WTC11 (cell line): ENCODE measurements at regions not wholly inside any gene's neighbourhood (a gene's known extent, or its start where the extent isn't known, plus 50 kb on each side); places are given as distances from the start of the nearest gene placed in this dataset.

Experiments used
- ATAC-seq: fragments of 200-7000 bp; cut with Tn5 transposase; 2 replicates; pipeline ENCODE4 v1.10.0; 2021; ENCODE audit warnings: mild to moderate bottlenecking, moderate library complexity
- CTCF ChIA-PET: fragments of 300-600 bp; sonication (Branson Sonifier 250); formaldehyde crosslinking; loops from one replicate; lab custom pipeline; 2021; ENCODE audit warnings: antibody characterized with exemption; lab: Charles Lee
- POLR2A ChIA-PET: fragments of 350-600 bp; sonication (Branson Sonifier 250); formaldehyde crosslinking; loops from one replicate; lab custom pipeline; 2021; ENCODE audit warnings: antibody characterized with exemption; lab: Charles Lee
- DNase-seq: peaks from one replicate; pipeline ENCODE4 v3.0.0; 2021; ENCODE audit warnings: low spot score
- H3K27ac Mint-ChIP-seq: 2 replicates; pipeline ENCODE4 v1.8.0; 2021; ENCODE audit warnings: mixed read lengths
- H3K27me3 Mint-ChIP-seq: 2 replicates; pipeline ENCODE4 v1.8.0; 2021; ENCODE audit warnings: low read depth, mild to moderate bottlenecking, moderate library complexity, mixed read lengths
- H3K36me3 Mint-ChIP-seq: 2 replicates; pipeline ENCODE4 v1.8.0; 2021; ENCODE audit warnings: mixed read lengths
- H3K4me1 Mint-ChIP-seq: 2 replicates; pipeline ENCODE4 v1.8.0; 2022; ENCODE audit warnings: mixed read lengths
- H3K4me3 Mint-ChIP-seq: 2 replicates; pipeline ENCODE4 v1.8.0; 2021; ENCODE audit warnings: mild to moderate bottlenecking, moderate library complexity, mixed read lengths
- H3K9me3 Mint-ChIP-seq: 2 replicates; pipeline ENCODE4 v1.8.0; 2021; ENCODE audit warnings: mixed read lengths
- CDX4 ChIP-seq: fragments of 250-450 bp; sonication (Bioruptor Pico); IDR thresholded peaks from 2 replicates; pipeline ENCODE4 v1.9.0; 2021; ENCODE audit warnings: moderate library complexity, mild to moderate bottlenecking, inconsistent platforms, borderline replicate concordance
- CREM ChIP-seq: sonication (generic); formaldehyde crosslinking; IDR thresholded peaks from 2 replicates; pipeline ENCODE4 v1.8.1; 2022; ENCODE audit warnings: mild to moderate bottlenecking, missing genetic modification reagents, moderate library complexity
- FOXP4 ChIP-seq: sonication (generic); formaldehyde crosslinking; IDR thresholded peaks from 2 replicates; pipeline ENCODE4 v1.8.0; 2022; ENCODE audit warnings: mild to moderate bottlenecking, missing genetic modification reagents
- MYBL2 ChIP-seq: sonication (generic); formaldehyde crosslinking; IDR thresholded peaks from 2 replicates; pipeline ENCODE4 v1.8.1; 2023; ENCODE audit warnings: mild to moderate bottlenecking, moderate library complexity, missing genetic modification reagents
- TEAD1 ChIP-seq: sonication (generic); formaldehyde crosslinking; IDR thresholded peaks from 2 replicates; pipeline ENCODE4 v1.8.0; 2022; ENCODE audit warnings: mild to moderate bottlenecking, missing genetic modification reagents
- ZNF138 ChIP-seq: sonication (generic); formaldehyde crosslinking; conservative IDR thresholded peaks from 2 replicates; pipeline ENCODE4 v1.8.1; 2022; ENCODE audit warnings: mild to moderate bottlenecking, moderate library complexity, missing genetic modification reagents
- ZNF532 ChIP-seq: fragments of 250-450 bp; sonication (Bioruptor Pico); IDR thresholded peaks from 2 replicates; pipeline ENCODE4 v1.9.0; 2021; ENCODE audit warnings: mild to moderate bottlenecking, borderline replicate concordance
- TF ChIP-seq, protein P1 (sequence below): fragments of 200-600 bp; IDR thresholded peaks from 2 replicates; pipeline ENCODE4 v1.8.0; 2022; ENCODE audit warnings: antibody characterized with exemption
- TF ChIP-seq, protein P2 (sequence below): sonication (generic); formaldehyde crosslinking; IDR thresholded peaks from 2 replicates; pipeline ENCODE4 v1.8.1; 2023; ENCODE audit warnings: mild to moderate bottlenecking, missing genetic modification reagents
- TF ChIP-seq, protein P3 (sequence below): fragments of 250-450 bp; sonication (Bioruptor Pico); IDR thresholded peaks from 2 replicates; pipeline ENCODE4 v1.9.0; 2021; ENCODE audit warnings: mild to moderate bottlenecking
- TF ChIP-seq, protein P4 (sequence below): sonication (generic); formaldehyde crosslinking; IDR thresholded peaks from 2 replicates; pipeline ENCODE4 v1.8.1; 2022; ENCODE audit warnings: mild to moderate bottlenecking, moderate library complexity, missing genetic modification reagents

- TF ChIP-seq ZNF532 (CRISPR knock-in tag) (no peak), FOXP4 (CRISPR knock-in tag) (no peak), ZNF138 (CRISPR knock-in tag) (no peak), MYBL2 (no peak), TEAD1 (no peak)
- TF ChIP-seq, protein P1, sequence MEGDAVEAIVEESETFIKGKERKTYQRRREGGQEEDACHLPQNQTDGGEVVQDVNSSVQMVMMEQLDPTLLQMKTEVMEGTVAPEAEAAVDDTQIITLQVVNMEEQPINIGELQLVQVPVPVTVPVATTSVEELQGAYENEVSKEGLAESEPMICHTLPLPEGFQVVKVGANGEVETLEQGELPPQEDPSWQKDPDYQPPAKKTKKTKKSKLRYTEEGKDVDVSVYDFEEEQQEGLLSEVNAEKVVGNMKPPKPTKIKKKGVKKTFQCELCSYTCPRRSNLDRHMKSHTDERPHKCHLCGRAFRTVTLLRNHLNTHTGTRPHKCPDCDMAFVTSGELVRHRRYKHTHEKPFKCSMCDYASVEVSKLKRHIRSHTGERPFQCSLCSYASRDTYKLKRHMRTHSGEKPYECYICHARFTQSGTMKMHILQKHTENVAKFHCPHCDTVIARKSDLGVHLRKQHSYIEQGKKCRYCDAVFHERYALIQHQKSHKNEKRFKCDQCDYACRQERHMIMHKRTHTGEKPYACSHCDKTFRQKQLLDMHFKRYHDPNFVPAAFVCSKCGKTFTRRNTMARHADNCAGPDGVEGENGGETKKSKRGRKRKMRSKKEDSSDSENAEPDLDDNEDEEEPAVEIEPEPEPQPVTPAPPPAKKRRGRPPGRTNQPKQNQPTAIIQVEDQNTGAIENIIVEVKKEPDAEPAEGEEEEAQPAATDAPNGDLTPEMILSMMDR = no peak
- TF ChIP-seq, protein P2, sequence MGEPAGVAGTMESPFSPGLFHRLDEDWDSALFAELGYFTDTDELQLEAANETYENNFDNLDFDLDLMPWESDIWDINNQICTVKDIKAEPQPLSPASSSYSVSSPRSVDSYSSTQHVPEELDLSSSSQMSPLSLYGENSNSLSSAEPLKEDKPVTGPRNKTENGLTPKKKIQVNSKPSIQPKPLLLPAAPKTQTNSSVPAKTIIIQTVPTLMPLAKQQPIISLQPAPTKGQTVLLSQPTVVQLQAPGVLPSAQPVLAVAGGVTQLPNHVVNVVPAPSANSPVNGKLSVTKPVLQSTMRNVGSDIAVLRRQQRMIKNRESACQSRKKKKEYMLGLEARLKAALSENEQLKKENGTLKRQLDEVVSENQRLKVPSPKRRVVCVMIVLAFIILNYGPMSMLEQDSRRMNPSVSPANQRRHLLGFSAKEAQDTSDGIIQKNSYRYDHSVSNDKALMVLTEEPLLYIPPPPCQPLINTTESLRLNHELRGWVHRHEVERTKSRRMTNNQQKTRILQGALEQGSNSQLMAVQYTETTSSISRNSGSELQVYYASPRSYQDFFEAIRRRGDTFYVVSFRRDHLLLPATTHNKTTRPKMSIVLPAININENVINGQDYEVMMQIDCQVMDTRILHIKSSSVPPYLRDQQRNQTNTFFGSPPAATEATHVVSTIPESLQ (CRISPR knock-in tag) = no peak
- TF ChIP-seq, protein P3, sequence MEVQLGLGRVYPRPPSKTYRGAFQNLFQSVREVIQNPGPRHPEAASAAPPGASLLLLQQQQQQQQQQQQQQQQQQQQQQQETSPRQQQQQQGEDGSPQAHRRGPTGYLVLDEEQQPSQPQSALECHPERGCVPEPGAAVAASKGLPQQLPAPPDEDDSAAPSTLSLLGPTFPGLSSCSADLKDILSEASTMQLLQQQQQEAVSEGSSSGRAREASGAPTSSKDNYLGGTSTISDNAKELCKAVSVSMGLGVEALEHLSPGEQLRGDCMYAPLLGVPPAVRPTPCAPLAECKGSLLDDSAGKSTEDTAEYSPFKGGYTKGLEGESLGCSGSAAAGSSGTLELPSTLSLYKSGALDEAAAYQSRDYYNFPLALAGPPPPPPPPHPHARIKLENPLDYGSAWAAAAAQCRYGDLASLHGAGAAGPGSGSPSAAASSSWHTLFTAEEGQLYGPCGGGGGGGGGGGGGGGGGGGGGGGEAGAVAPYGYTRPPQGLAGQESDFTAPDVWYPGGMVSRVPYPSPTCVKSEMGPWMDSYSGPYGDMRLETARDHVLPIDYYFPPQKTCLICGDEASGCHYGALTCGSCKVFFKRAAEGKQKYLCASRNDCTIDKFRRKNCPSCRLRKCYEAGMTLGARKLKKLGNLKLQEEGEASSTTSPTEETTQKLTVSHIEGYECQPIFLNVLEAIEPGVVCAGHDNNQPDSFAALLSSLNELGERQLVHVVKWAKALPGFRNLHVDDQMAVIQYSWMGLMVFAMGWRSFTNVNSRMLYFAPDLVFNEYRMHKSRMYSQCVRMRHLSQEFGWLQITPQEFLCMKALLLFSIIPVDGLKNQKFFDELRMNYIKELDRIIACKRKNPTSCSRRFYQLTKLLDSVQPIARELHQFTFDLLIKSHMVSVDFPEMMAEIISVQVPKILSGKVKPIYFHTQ (CRISPR knock-in tag) = no peak
These were observed 72.3 kb upstream of the GRK3 start (continued) for GRCh38 chr22:25492162-25492561.

GRCh38 chr22:25492841-25493734 is 71.4 kb upstream of the GRK3 start:
- no peak overlapping the region for H3K4me3 Mint-ChIP-seq
- POLR2A ChIA-PET = no interaction called here
- peaks cover 4% of the 10 kb centered on the region; the same call in 1 of the 2 replicates for H3K36me3 Mint-ChIP-seq
- DNase-seq (no peak), ATAC-seq (no peak)
- no peak overlapping the region for H3K27ac Mint-ChIP-seq
- no peaks in the 10 kb centered on the region for H3K27me3 Mint-ChIP-seq
- TF ChIP-seq CREM (CRISPR knock-in tag) = no peak
- TF ChIP-seq, protein P4, sequence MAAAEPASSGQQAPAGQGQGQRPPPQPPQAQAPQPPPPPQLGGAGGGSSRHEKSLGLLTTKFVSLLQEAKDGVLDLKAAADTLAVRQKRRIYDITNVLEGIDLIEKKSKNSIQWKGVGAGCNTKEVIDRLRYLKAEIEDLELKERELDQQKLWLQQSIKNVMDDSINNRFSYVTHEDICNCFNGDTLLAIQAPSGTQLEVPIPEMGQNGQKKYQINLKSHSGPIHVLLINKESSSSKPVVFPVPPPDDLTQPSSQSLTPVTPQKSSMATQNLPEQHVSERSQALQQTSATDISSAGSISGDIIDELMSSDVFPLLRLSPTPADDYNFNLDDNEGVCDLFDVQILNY = no peak
- no peak for TF ChIP-seq CDX4 (CRISPR knock-in tag)
- H3K4me1 Mint-ChIP-seq = peaks cover 11% of the 10 kb centered on the region
- no peaks in the 10 kb centered on the region for H3K9me3 Mint-ChIP-seq
- CTCF ChIA-PET = no interaction called here
